ENCODE measurements at regions not wholly inside any gene's neighbourhood (a gene's known extent, or its start where the extent isn't known, plus 50 kb on each side); places are given as distances from the start of the nearest gene placed in this dataset.

DNA sequence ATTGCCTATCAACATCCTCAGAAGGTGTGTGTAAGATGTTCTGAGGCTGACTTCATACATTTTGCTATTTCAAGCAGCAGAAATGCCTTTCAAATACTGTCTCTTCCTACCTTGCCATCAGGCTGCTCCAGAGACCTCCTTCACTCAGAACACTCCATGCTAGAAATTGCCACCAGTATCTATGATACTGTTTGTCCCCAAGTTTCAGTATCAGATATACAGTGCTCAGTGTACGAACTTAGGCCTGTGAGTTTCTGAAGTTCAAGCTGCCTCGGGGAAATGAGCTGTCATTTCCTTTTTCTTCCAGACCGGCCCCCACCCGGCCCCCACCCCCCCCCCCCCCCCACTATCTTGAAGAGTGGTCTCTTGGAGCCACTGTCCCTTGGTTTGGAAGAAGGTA lies 373.4 kb upstream of the CHRM2 start:
- TF ChIP-seq CTCF (IDR thresholded peaks at IDR 0.05 in 8 of 11, conservative IDR thresholded peaks at IDR 0.05 in 3 of 11), result no peak
- no peak for TF ChIP-seq POLR2A (IDR thresholded peaks at IDR 0.05)
